ENCODE measurements at regions not wholly inside any gene's neighbourhood (a gene's known extent, or its start where the extent isn't known, plus 50 kb on each side); places are given as distances from the start of the nearest gene placed in this dataset.

DNA sequence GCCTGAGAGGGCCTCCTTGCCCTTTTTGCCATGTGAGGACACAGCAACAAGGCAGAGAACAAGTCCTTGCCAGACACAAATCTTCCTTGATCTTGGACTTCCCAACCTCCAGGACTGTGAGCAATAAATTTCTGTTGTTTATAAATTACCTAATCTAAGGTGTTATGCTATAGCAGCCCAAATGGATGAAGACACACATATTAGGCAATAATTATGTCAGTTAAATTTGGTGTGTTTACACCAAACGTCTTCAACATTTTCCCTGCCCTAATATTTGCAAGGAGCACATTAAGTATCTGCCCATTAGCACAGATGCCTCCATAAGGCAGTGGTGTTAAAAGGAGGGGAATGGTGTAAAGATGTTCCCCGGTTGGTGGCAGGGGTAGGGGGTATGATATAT lies 94.8 kb downstream of the ETS2 start:
- ATAC-seq = no peak
- Histone ChIP-seq H3F3A (replicated peaks; ENCODE audit: low read depth) (no peaks in the 10 kb centered on the region), H3K4me3 (no peak overlapping the region), H4K20me1 (replicated peaks; ENCODE audit: insufficient read depth) (no peaks in the 10 kb centered on the region), H3K4me2 (no peak overlapping the region), H3K79me2 (replicated peaks; ENCODE audit: insufficient read depth) (no peaks in the 10 kb centered on the region), H2AFZ (no peak overlapping the region), H3K36me3 (ENCODE audit: insufficient read depth) (no peaks in the 10 kb centered on the region), H3K9me2 (ENCODE audit: insufficient read depth) (peaks cover 10% of the 10 kb centered on the region; the same call in 1 of the 2 replicates), H3K27me3 (ENCODE audit: insufficient read depth) (no peaks in the 10 kb centered on the region), H3K27ac (ENCODE audit: low read depth) (no peak overlapping the region), H3K4me1 (ENCODE audit: insufficient read depth) (no peaks in the 10 kb centered on the region)
- peaks cover 2% of the 10 kb centered on the region; the same call in 1 of the 3 replicates for H3K4me1 Mint-ChIP-seq
- H3K36me3 Mint-ChIP-seq (ENCODE audit: low read depth) = peaks cover 5% of the 10 kb centered on the region; the same call in 1 of the 3 replicates
- H3K27ac Mint-ChIP-seq = no peak overlapping the region
- H3K9me3 Mint-ChIP-seq = no peaks in the 10 kb centered on the region; the same call in 1 of the 3 replicates
- peaks cover 2% of the 10 kb centered on the region for H3K27me3 Mint-ChIP-seq (ENCODE audit: insufficient read depth, low read depth, poor library complexity)
- TF ChIP-seq ZNF114 (CRISPR knock-in tag; IDR thresholded peaks at IDR 0.05) (no peak), JUNB (IDR thresholded peaks at IDR 0.05; ENCODE audit: unreplicated experiment) (no peak), NANOG (IDR thresholded peaks at IDR 0.05; ENCODE audit: borderline replicate concordance) (no peak), CREB1 (CRISPR knock-in tag; IDR thresholded peaks at IDR 0.05; ENCODE audit: low read depth) (no peak), EZH2 (IDR thresholded peaks at IDR 0.05; ENCODE audit: low read depth, unreplicated experiment) (no peak), STAT1 (IDR thresholded peaks at IDR 0.05; ENCODE audit: unreplicated experiment) (no peak), EZH2phosphoT487 (IDR thresholded peaks at IDR 0.05; ENCODE audit: unreplicated experiment) (no peak), ZNF331 (CRISPR knock-in tag; IDR thresholded peaks at IDR 0.05; ENCODE audit: low read depth) (no peak), ETS1 (IDR thresholded peaks at IDR 0.05) (no peak), POLR2AphosphoS5 (IDR thresholded peaks at IDR 0.05; ENCODE audit: low read depth) (no peak), CTCF (conservative IDR thresholded peaks at IDR 0.05; ENCODE audit: low read depth in 2 of 2) (no peak)
- TF ChIP-seq, protein P1, sequence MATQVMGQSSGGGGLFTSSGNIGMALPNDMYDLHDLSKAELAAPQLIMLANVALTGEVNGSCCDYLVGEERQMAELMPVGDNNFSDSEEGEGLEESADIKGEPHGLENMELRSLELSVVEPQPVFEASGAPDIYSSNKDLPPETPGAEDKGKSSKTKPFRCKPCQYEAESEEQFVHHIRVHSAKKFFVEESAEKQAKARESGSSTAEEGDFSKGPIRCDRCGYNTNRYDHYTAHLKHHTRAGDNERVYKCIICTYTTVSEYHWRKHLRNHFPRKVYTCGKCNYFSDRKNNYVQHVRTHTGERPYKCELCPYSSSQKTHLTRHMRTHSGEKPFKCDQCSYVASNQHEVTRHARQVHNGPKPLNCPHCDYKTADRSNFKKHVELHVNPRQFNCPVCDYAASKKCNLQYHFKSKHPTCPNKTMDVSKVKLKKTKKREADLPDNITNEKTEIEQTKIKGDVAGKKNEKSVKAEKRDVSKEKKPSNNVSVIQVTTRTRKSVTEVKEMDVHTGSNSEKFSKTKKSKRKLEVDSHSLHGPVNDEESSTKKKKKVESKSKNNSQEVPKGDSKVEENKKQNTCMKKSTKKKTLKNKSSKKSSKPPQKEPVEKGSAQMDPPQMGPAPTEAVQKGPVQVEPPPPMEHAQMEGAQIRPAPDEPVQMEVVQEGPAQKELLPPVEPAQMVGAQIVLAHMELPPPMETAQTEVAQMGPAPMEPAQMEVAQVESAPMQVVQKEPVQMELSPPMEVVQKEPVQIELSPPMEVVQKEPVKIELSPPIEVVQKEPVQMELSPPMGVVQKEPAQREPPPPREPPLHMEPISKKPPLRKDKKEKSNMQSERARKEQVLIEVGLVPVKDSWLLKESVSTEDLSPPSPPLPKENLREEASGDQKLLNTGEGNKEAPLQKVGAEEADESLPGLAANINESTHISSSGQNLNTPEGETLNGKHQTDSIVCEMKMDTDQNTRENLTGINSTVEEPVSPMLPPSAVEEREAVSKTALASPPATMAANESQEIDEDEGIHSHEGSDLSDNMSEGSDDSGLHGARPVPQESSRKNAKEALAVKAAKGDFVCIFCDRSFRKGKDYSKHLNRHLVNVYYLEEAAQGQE (IDR thresholded peaks at IDR 0.05; ENCODE audit: unreplicated experiment) = no peak
- TF ChIP-seq, protein P2, sequence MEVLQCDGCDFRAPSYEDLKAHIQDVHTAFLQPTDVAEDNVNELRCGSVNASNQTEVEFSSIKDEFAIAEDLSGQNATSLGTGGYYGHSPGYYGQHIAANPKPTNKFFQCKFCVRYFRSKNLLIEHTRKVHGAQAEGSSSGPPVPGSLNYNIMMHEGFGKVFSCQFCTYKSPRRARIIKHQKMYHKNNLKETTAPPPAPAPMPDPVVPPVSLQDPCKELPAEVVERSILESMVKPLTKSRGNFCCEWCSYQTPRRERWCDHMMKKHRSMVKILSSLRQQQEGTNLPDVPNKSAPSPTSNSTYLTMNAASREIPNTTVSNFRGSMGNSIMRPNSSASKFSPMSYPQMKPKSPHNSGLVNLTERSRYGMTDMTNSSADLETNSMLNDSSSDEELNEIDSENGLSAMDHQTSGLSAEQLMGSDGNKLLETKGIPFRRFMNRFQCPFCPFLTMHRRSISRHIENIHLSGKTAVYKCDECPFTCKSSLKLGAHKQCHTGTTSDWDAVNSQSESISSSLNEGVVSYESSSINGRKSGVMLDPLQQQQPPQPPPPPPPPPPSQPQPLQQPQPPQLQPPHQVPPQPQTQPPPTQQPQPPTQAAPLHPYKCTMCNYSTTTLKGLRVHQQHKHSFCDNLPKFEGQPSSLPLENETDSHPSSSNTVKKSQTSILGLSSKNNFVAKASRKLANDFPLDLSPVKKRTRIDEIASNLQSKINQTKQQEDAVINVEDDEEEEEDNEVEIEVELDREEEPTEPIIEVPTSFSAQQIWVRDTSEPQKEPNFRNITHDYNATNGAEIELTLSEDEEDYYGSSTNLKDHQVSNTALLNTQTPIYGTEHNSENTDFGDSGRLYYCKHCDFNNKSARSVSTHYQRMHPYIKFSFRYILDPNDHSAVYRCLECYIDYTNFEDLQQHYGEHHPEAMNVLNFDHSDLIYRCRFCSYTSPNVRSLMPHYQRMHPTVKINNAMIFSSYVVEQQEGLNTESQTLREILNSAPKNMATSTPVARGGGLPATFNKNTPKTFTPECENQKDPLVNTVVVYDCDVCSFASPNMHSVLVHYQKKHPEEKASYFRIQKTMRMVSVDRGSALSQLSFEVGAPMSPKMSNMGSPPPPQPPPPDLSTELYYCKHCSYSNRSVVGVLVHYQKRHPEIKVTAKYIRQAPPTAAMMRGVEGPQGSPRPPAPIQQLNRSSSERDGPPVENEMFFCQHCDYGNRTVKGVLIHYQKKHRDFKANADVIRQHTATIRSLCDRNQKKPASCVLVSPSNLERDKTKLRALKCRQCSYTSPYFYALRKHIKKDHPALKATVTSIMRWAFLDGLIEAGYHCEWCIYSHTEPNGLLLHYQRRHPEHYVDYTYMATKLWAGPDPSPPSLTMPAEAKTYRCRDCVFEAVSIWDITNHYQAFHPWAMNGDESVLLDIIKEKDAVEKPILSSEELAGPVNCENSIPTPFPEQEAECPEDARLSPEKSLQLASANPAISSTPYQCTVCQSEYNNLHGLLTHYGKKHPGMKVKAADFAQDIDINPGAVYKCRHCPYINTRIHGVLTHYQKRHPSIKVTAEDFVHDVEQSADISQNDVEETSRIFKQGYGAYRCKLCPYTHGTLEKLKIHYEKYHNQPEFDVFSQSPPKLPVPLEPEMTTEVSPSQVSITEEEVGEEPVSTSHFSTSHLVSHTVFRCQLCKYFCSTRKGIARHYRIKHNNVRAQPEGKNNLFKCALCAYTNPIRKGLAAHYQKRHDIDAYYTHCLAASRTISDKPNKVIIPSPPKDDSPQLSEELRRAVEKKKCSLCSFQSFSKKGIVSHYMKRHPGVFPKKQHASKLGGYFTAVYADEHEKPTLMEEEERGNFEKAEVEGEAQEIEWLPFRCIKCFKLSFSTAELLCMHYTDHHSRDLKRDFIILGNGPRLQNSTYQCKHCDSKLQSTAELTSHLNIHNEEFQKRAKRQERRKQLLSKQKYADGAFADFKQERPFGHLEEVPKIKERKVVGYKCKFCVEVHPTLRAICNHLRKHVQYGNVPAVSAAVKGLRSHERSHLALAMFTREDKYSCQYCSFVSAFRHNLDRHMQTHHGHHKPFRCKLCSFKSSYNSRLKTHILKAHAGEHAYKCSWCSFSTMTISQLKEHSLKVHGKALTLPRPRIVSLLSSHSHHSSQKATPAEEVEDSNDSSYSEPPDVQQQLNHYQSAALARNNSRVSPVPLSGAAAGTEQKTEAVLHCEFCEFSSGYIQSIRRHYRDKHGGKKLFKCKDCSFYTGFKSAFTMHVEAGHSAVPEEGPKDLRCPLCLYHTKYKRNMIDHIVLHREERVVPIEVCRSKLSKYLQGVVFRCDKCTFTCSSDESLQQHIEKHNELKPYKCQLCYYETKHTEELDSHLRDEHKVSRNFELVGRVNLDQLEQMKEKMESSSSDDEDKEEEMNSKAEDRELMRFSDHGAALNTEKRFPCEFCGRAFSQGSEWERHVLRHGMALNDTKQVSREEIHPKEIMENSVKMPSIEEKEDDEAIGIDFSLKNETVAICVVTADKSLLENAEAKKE (CRISPR knock-in tag; IDR thresholded peaks at IDR 0.05) = no peak
- no peak for DNase-seq (ENCODE audit: low spot score)
- H3K4me3 Mint-ChIP-seq = no peak overlapping the region
